HL-60/S4 treated with phorbol 12-myristate 13-acetate at 8.2 ng/mL for 4 days and 3 days (cell line): ENCODE measurements at regions not wholly inside any gene's neighbourhood (a gene's known extent, or its start where the extent isn't known, plus 50 kb on each side); places are given as distances from the start of the nearest gene placed in this dataset.

ENCODE experiments used
- in situ Hi-C: fragments of 300-500 bp; cut with MboI; formaldehyde crosslinking; loops from 2 replicates; pipeline ENCODE4 v1.15.0; 2022; ENCODE audit warnings: low sequenced_read_pairs

GRCh38 chr10:44435196-44435595 lies 50.3 kb upstream of the CXCL12 start:
- in situ Hi-C loops, result no loop called here

- in situ Hi-C loops, result no loop called here
These were observed 51.3 kb upstream of the CXCL12 start for GRCh38 chr10:44436240-44436639.

GRCh38 chr10:44437840-44438511 lies 53.1 kb upstream of the CXCL12 start:
- in situ Hi-C loops, result no loop called here

- in situ Hi-C loops, result no loop called here
These were observed 54.5 kb upstream of the CXCL12 start for GRCh38 chr10:44439239-44439957.

- in situ Hi-C loops, result no loop called here
These were observed 55.0 kb upstream of the CXCL12 start for GRCh38 chr10:44439958-44440244.

- in situ Hi-C loops, result no loop called here
These were observed 72.4 kb upstream of the CXCL12 start for GRCh38 chr10:44457259-44457658.

GRCh38 chr10:44458671-44459413 lies 73.9 kb upstream of the CXCL12 start:
- in situ Hi-C loops, result no loop called here

GRCh38 chr10:44459671-44460070 lies 74.8 kb upstream of the CXCL12 start:
- in situ Hi-C loops, result no loop called here

- in situ Hi-C loops, result no loop called here
These were observed 75.5 kb upstream of the CXCL12 start for GRCh38 chr10:44460416-44460815.

GRCh38 chr10:44462338-44462914 lies 77.5 kb upstream of the CXCL12 start:
- in situ Hi-C loops, result no loop called here

- in situ Hi-C loops, result no loop called here
These were observed 78.7 kb upstream of the CXCL12 start for GRCh38 chr10:44463511-44464121.

- in situ Hi-C loops, result no loop called here
These were observed 79.6 kb upstream of the CXCL12 start for GRCh38 chr10:44464503-44464902.

- in situ Hi-C loops, result no loop called here
These were observed 80.7 kb upstream of the CXCL12 start for GRCh38 chr10:44465401-44466115.

GRCh38 chr10:44466236-44466635 lies 81.3 kb upstream of the CXCL12 start:
- in situ Hi-C loops, result no loop called here

- in situ Hi-C loops, result no loop called here
These were observed 82.2 kb upstream of the CXCL12 start for GRCh38 chr10:44467090-44467489.

GRCh38 chr10:44467900-44468299 lies 83.0 kb upstream of the CXCL12 start:
- in situ Hi-C loops, result no loop called here

GRCh38 chr10:44468525-44468924 lies 83.6 kb upstream of the CXCL12 start:
- in situ Hi-C loops, result no loop called here

GRCh38 chr10:44468965-44469364 lies 84.1 kb upstream of the CXCL12 start:
- in situ Hi-C loops, result no loop called here

- in situ Hi-C loops, result no loop called here
These were observed 85.9 kb upstream of the CXCL12 start for GRCh38 chr10:44470784-44471183.

- in situ Hi-C loops, result no loop called here
These were observed 86.5 kb upstream of the CXCL12 start for GRCh38 chr10:44471410-44471809.

GRCh38 chr10:44473146-44473545 lies 88.2 kb upstream of the CXCL12 start:
- in situ Hi-C loops, result no loop called here
